ENCODE measurements at regions not wholly inside any gene's neighbourhood (a gene's known extent, or its start where the extent isn't known, plus 50 kb on each side); places are given as distances from the start of the nearest gene placed in this dataset.

DNA sequence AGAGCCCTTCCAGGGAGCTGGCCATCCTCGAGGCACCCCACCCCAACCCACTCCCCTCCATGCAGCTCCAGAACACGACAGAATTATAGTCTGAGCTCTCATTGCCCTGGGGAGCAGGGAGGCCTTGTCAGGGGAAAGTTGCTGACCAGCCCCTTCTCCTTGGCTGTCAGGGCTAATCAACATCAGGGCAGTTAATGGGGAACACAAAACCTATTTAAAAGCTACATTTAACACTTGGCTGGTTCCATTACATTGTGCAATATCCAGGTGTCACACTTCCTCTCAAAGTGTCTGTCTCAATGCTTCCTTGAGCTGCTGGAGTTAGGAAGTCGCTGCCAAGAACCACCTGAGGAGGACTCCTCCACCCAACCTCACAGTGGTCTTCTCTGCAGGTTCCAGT lies 111.8 kb upstream of the GRIK3 start:
- TF ChIP-seq CTCF (IDR thresholded peaks at IDR 0.05; ENCODE audit: unreplicated experiment): no peak
- H3K27ac Mint-ChIP-seq (ENCODE audit: unreplicated experiment): no peak overlapping the region
- no peaks in the 10 kb centered on the region for H3K36me3 Mint-ChIP-seq (ENCODE audit: insufficient read depth, unreplicated experiment)
- no peaks in the 10 kb centered on the region for H3K9me3 Mint-ChIP-seq (ENCODE audit: low read depth, unreplicated experiment)
- no peak for DNase-seq
- no peak overlapping the region for H3K4me3 Mint-ChIP-seq (ENCODE audit: low read depth, unreplicated experiment)
- no TSS peak for BruUV-seq (replicated peaks)
- peaks cover 100% of the 10 kb centered on the region for H3K27me3 Mint-ChIP-seq (ENCODE audit: unreplicated experiment)
- no peaks in the 10 kb centered on the region for H3K4me1 Mint-ChIP-seq (ENCODE audit: low read depth, unreplicated experiment)
- CTCF ChIA-PET: interaction anchor here (0.6 kb wide), 1 partner anchor 983 kb away, joined by 4 read pairs; no protein-coding TSS in a partner anchor
- intact Hi-C loops (cut with micrococcal nuclease; ENCODE audit: unreplicated experiment): no loop called here

- peaks cover 100% of the 10 kb centered on the region for H3K27me3 Mint-ChIP-seq (ENCODE audit: unreplicated experiment)
- no peaks in the 10 kb centered on the region for H3K36me3 Mint-ChIP-seq (ENCODE audit: insufficient read depth, unreplicated experiment)
- TF ChIP-seq CTCF (IDR thresholded peaks at IDR 0.05; ENCODE audit: unreplicated experiment): no peak
- no peaks in the 10 kb centered on the region for H3K9me3 Mint-ChIP-seq (ENCODE audit: low read depth, unreplicated experiment)
- intact Hi-C loops (cut with micrococcal nuclease; ENCODE audit: unreplicated experiment): no loop called here
- BruUV-seq (replicated peaks): no TSS peak
- CTCF ChIA-PET: no interaction called here
- H3K27ac Mint-ChIP-seq (ENCODE audit: unreplicated experiment): no peak overlapping the region
- H3K4me1 Mint-ChIP-seq (ENCODE audit: low read depth, unreplicated experiment): no peaks in the 10 kb centered on the region
- DNase-seq: no peak
- no peak overlapping the region for H3K4me3 Mint-ChIP-seq (ENCODE audit: low read depth, unreplicated experiment)
Measured at GRCh38 chr1:37147392-37147831, 113.1 kb upstream of the GRIK3 start.

- peaks cover 100% of the 10 kb centered on the region for H3K27me3 Mint-ChIP-seq (ENCODE audit: unreplicated experiment)
- no peaks in the 10 kb centered on the region for H3K9me3 Mint-ChIP-seq (ENCODE audit: low read depth, unreplicated experiment)
- intact Hi-C loops (cut with micrococcal nuclease; ENCODE audit: unreplicated experiment): no loop called here
- no peak for DNase-seq
- no peaks in the 10 kb centered on the region for H3K4me1 Mint-ChIP-seq (ENCODE audit: low read depth, unreplicated experiment)
- no peak overlapping the region for H3K4me3 Mint-ChIP-seq (ENCODE audit: low read depth, unreplicated experiment)
- CTCF ChIA-PET: no interaction called here
- no peaks in the 10 kb centered on the region for H3K36me3 Mint-ChIP-seq (ENCODE audit: insufficient read depth, unreplicated experiment)
- BruUV-seq (replicated peaks): no TSS peak
- H3K27ac Mint-ChIP-seq (ENCODE audit: unreplicated experiment): no peak overlapping the region
- TF ChIP-seq CTCF (IDR thresholded peaks at IDR 0.05; ENCODE audit: unreplicated experiment): no peak
Measured at GRCh38 chr1:37147906-37148305, 113.6 kb upstream of the GRIK3 start.

DNA sequence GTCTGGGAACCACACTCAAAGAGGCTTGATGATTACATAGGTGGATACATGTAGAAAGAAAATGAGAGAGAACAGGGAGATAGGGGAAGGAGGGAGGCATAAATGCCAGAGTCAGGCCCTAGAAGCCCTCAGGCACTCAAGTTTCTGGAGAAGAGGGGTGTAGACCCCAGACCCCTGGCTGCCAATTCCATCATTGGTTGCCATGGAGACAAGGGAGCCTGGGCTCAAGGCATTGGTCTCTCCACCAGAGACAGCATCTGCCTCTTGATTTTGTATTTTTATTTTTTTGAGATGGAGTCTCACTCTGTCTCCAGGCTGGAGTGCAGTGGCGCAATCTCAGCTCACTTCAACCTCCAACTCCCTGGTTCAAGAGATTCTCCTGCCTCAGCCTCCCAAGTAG lies 114.3 kb upstream of the GRIK3 start:
- no TSS peak for BruUV-seq (replicated peaks)
- intact Hi-C loops (cut with micrococcal nuclease; ENCODE audit: unreplicated experiment): no loop called here
- H3K4me1 Mint-ChIP-seq (ENCODE audit: low read depth, unreplicated experiment): no peaks in the 10 kb centered on the region
- no peaks in the 10 kb centered on the region for H3K9me3 Mint-ChIP-seq (ENCODE audit: low read depth, unreplicated experiment)
- H3K4me3 Mint-ChIP-seq (ENCODE audit: low read depth, unreplicated experiment): no peak overlapping the region
- no peak for DNase-seq
- no peak for TF ChIP-seq CTCF (IDR thresholded peaks at IDR 0.05; ENCODE audit: unreplicated experiment)
- CTCF ChIA-PET: no interaction called here
- H3K27ac Mint-ChIP-seq (ENCODE audit: unreplicated experiment): no peak overlapping the region
- H3K27me3 Mint-ChIP-seq (ENCODE audit: unreplicated experiment): peaks cover 97% of the 10 kb centered on the region
- no peaks in the 10 kb centered on the region for H3K36me3 Mint-ChIP-seq (ENCODE audit: insufficient read depth, unreplicated experiment)
